Glutamatergic neuron (in vitro differentiated cells): ENCODE measurements at regions not wholly inside any gene's neighbourhood (a gene's known extent, or its start where the extent isn't known, plus 50 kb on each side); places are given as distances from the start of the nearest gene placed in this dataset.

Experiments
- DNase-seq: peaks from one replicate; pipeline ENCODE4 v3.0.0; 2022
- H3K27ac Mint-ChIP-seq: one replicate; pipeline ENCODE4 v1.8.0; 2020; ENCODE audit warnings: mild to moderate bottlenecking, mixed read lengths, inconsistent platforms; ENCODE audit not compliant: unreplicated experiment
- H3K27me3 Mint-ChIP-seq: one replicate; pipeline ENCODE4 v1.8.0; 2020; ENCODE audit warnings: mild to moderate bottlenecking, moderate library complexity, mixed read lengths, inconsistent platforms; ENCODE audit not compliant: unreplicated experiment
- H3K36me3 Mint-ChIP-seq: one replicate; pipeline ENCODE4 v1.8.0; 2020; ENCODE audit warnings: mild to moderate bottlenecking, mixed read lengths, inconsistent platforms; ENCODE audit not compliant: unreplicated experiment
- H3K4me1 Mint-ChIP-seq: one replicate; pipeline ENCODE4 v1.8.0; 2020; ENCODE audit warnings: mild to moderate bottlenecking, low read depth, mixed read lengths, inconsistent platforms; ENCODE audit not compliant: unreplicated experiment
- H3K4me3 Mint-ChIP-seq: one replicate; pipeline ENCODE4 v1.8.0; 2020; ENCODE audit warnings: mild to moderate bottlenecking, mixed read lengths, inconsistent platforms; ENCODE audit not compliant: unreplicated experiment
- H3K9me3 Mint-ChIP-seq: one replicate; pipeline ENCODE4 v1.8.0; 2020; ENCODE audit warnings: mild to moderate bottlenecking, moderate library complexity, mixed read lengths, inconsistent platforms; ENCODE audit not compliant: unreplicated experiment
- TF ChIP-seq, protein P1 (sequence below): fragments of 200-600 bp; sonication (generic); IDR thresholded peaks from one replicate; pipeline ENCODE4 v1.5.0; 2021; ENCODE audit not compliant: partially characterized antibody, unreplicated experiment

- no peak overlapping the region for H3K4me3 Mint-ChIP-seq
- H3K36me3 Mint-ChIP-seq: no peaks in the 10 kb centered on the region
- H3K4me1 Mint-ChIP-seq: no peaks in the 10 kb centered on the region
- no peaks in the 10 kb centered on the region for H3K27me3 Mint-ChIP-seq
- DNase-seq: no peak
- H3K9me3 Mint-ChIP-seq: no peaks in the 10 kb centered on the region
- H3K27ac Mint-ChIP-seq: no peak overlapping the region
- TF ChIP-seq, protein P1, sequence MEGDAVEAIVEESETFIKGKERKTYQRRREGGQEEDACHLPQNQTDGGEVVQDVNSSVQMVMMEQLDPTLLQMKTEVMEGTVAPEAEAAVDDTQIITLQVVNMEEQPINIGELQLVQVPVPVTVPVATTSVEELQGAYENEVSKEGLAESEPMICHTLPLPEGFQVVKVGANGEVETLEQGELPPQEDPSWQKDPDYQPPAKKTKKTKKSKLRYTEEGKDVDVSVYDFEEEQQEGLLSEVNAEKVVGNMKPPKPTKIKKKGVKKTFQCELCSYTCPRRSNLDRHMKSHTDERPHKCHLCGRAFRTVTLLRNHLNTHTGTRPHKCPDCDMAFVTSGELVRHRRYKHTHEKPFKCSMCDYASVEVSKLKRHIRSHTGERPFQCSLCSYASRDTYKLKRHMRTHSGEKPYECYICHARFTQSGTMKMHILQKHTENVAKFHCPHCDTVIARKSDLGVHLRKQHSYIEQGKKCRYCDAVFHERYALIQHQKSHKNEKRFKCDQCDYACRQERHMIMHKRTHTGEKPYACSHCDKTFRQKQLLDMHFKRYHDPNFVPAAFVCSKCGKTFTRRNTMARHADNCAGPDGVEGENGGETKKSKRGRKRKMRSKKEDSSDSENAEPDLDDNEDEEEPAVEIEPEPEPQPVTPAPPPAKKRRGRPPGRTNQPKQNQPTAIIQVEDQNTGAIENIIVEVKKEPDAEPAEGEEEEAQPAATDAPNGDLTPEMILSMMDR: no peak
Observed at GRCh38 chr5:53201746-53202145, 92.2 kb upstream of the MOCS2 start.

GRCh38 chr5:53206562-53206961, 97.0 kb upstream of the MOCS2 start:
- Mint-ChIP-seq H3K27me3 (no peaks in the 10 kb centered on the region), H3K4me3 (no peak overlapping the region), H3K9me3 (no peaks in the 10 kb centered on the region), H3K4me1 (no peaks in the 10 kb centered on the region), H3K36me3 (no peaks in the 10 kb centered on the region), H3K27ac (no peak overlapping the region)
- TF ChIP-seq, protein P1: no peak
- DNase-seq: no peak

GRCh38 chr5:53211799-53212198, 102.2 kb upstream of the MOCS2 start:
- no peaks in the 10 kb centered on the region for H3K9me3 Mint-ChIP-seq
- peaks cover 2% of the 10 kb centered on the region for H3K27me3 Mint-ChIP-seq
- H3K4me1 Mint-ChIP-seq: no peaks in the 10 kb centered on the region
- H3K4me3 Mint-ChIP-seq: no peak overlapping the region
- TF ChIP-seq, protein P1: no peak
- H3K36me3 Mint-ChIP-seq: no peaks in the 10 kb centered on the region
- DNase-seq: no peak
- no peak overlapping the region for H3K27ac Mint-ChIP-seq

DNA sequence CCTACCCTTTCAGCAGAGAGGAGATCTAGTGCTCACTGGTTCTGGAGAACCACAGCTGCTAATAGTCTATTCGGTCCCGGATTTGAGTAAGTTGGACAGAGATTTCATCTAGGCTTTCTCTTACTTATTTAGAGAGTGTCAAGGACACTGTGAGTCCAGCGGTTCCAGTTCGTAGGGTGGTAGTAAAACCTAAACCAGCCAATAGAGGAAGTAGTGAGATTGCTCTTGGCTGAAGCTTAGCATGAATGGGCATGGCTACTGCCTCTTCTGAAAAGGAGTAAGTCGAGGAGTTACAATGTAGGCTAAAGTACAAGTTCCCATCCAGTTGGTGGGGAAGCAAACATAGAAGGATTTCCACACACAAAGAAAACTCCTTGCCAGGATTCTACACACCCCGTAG, 109.6 kb upstream of the MOCS2 start:
- Mint-ChIP-seq H3K4me3 (no peak overlapping the region), H3K27me3 (peaks cover 2% of the 10 kb centered on the region), H3K27ac (no peak overlapping the region), H3K4me1 (no peaks in the 10 kb centered on the region), H3K36me3 (no peaks in the 10 kb centered on the region), H3K9me3 (no peaks in the 10 kb centered on the region)
- DNase-seq: no peak
- TF ChIP-seq, protein P1: no peak

- no peak for DNase-seq
- Mint-ChIP-seq H3K4me1 (no peaks in the 10 kb centered on the region), H3K27me3 (peaks cover 2% of the 10 kb centered on the region), H3K4me3 (no peak overlapping the region), H3K27ac (no peak overlapping the region), H3K9me3 (no peaks in the 10 kb centered on the region), H3K36me3 (no peaks in the 10 kb centered on the region)
- TF ChIP-seq, protein P1: no peak
Observed at GRCh38 chr5:53219610-53220009, 110.1 kb upstream of the MOCS2 start.
